ENCODE measurements at regions not wholly inside any gene's neighbourhood (a gene's known extent, or its start where the extent isn't known, plus 50 kb on each side); places are given as distances from the start of the nearest gene placed in this dataset.

- H3K36me3 ChIP-seq (ENCODE audit: control insufficient read depth in 2 of 2, insufficient read depth in 2 of 2, low read length in 2 of 2): no peaks in the 10 kb centered on the region
- H3K27ac ChIP-seq (ENCODE audit: low read length): no peak overlapping the region
- H3K4me3 ChIP-seq (ENCODE audit: low read length in 2 of 2): no peak overlapping the region
- H3K4me1 ChIP-seq (ENCODE audit: control insufficient read depth, insufficient read depth, low read length): no peaks in the 10 kb centered on the region
- H3K9me3 ChIP-seq (ENCODE audit: control insufficient read depth in 2 of 2, low read length in 2 of 2): no peaks in the 10 kb centered on the region
- H3K9ac ChIP-seq (ENCODE audit: low read length in 2 of 2): no peak overlapping the region
- H3K27me3 ChIP-seq (ENCODE audit: control insufficient read depth in 1 of 2, insufficient read depth in 2 of 2, low read length in 2 of 2): no peaks in the 10 kb centered on the region
These were observed 788.3 kb downstream of the TBC1D22A start for GRCh38 chr22:47550524-47551430.

GRCh38 chr22:47549741-47550340, 787.4 kb downstream of the TBC1D22A start:
- peaks cover 0 to 6% of the 10 kb centered on the region in 2 donors for H3K9me3 ChIP-seq (ENCODE audit: control insufficient read depth in 2 of 2, low read length in 2 of 2)
- no peaks in the 10 kb centered on the region for H3K36me3 ChIP-seq (ENCODE audit: control insufficient read depth in 2 of 2, insufficient read depth in 2 of 2, low read length in 2 of 2)
- H3K4me3 ChIP-seq (ENCODE audit: low read length in 2 of 2): no peak overlapping the region
- H3K27ac ChIP-seq (ENCODE audit: low read length): no peak overlapping the region
- no peaks in the 10 kb centered on the region for H3K27me3 ChIP-seq (ENCODE audit: control insufficient read depth in 1 of 2, insufficient read depth in 2 of 2, low read length in 2 of 2)
- H3K4me1 ChIP-seq (ENCODE audit: control insufficient read depth, insufficient read depth, low read length): no peaks in the 10 kb centered on the region
- H3K9ac ChIP-seq (ENCODE audit: low read length in 2 of 2): no peak overlapping the region

GRCh38 chr22:47548953-47549740, 786.7 kb downstream of the TBC1D22A start:
- Histone ChIP-seq H3K4me1 (ENCODE audit: control insufficient read depth, insufficient read depth, low read length) (no peaks in the 10 kb centered on the region), H3K27me3 (ENCODE audit: control insufficient read depth in 1 of 2, insufficient read depth in 2 of 2, low read length in 2 of 2) (no peaks in the 10 kb centered on the region), H3K27ac (ENCODE audit: low read length) (no peak overlapping the region), H3K9me3 (ENCODE audit: control insufficient read depth in 2 of 2, low read length in 2 of 2) (peaks cover 0 to 6% of the 10 kb centered on the region in 2 donors), H3K4me3 (ENCODE audit: low read length in 2 of 2) (no peak overlapping the region), H3K36me3 (ENCODE audit: control insufficient read depth in 2 of 2, insufficient read depth in 2 of 2, low read length in 2 of 2) (no peaks in the 10 kb centered on the region), H3K9ac (ENCODE audit: low read length in 2 of 2) (no peak overlapping the region)

GRCh38 chr22:47547881-47548650, 785.6 kb downstream of the TBC1D22A start:
- Histone ChIP-seq H3K4me3 (ENCODE audit: low read length in 2 of 2) (no peak overlapping the region), H3K9ac (ENCODE audit: low read length in 2 of 2) (no peak overlapping the region), H3K36me3 (ENCODE audit: control insufficient read depth in 2 of 2, insufficient read depth in 2 of 2, low read length in 2 of 2) (no peaks in the 10 kb centered on the region), H3K27ac (ENCODE audit: low read length) (no peak overlapping the region), H3K27me3 (ENCODE audit: control insufficient read depth in 1 of 2, insufficient read depth in 2 of 2, low read length in 2 of 2) (no peaks in the 10 kb centered on the region), H3K4me1 (ENCODE audit: control insufficient read depth, insufficient read depth, low read length) (no peaks in the 10 kb centered on the region), H3K9me3 (ENCODE audit: control insufficient read depth in 2 of 2, low read length in 2 of 2) (peaks cover 0 to 6% of the 10 kb centered on the region in 2 donors)

- H3K36me3 ChIP-seq (ENCODE audit: control insufficient read depth in 2 of 2, insufficient read depth in 2 of 2, low read length in 2 of 2): no peaks in the 10 kb centered on the region
- no peak overlapping the region for H3K4me3 ChIP-seq (ENCODE audit: low read length in 2 of 2)
- no peak overlapping the region for H3K27ac ChIP-seq (ENCODE audit: low read length)
- H3K9me3 ChIP-seq (ENCODE audit: control insufficient read depth in 2 of 2, low read length in 2 of 2): peaks cover 0 to 6% of the 10 kb centered on the region in 2 donors
- H3K27me3 ChIP-seq (ENCODE audit: control insufficient read depth in 1 of 2, insufficient read depth in 2 of 2, low read length in 2 of 2): no peaks in the 10 kb centered on the region
- no peak overlapping the region for H3K9ac ChIP-seq (ENCODE audit: low read length in 2 of 2)
- no peaks in the 10 kb centered on the region for H3K4me1 ChIP-seq (ENCODE audit: control insufficient read depth, insufficient read depth, low read length)
These were observed 784.8 kb downstream of the TBC1D22A start for GRCh38 chr22:47547239-47547661.

- no peaks in the 10 kb centered on the region for H3K27me3 ChIP-seq (ENCODE audit: control insufficient read depth in 1 of 2, insufficient read depth in 2 of 2, low read length in 2 of 2)
- no peak overlapping the region for H3K27ac ChIP-seq (ENCODE audit: low read length)
- H3K4me3 ChIP-seq (ENCODE audit: low read length in 2 of 2): no peak overlapping the region
- no peak overlapping the region for H3K9ac ChIP-seq (ENCODE audit: low read length in 2 of 2)
- H3K4me1 ChIP-seq (ENCODE audit: control insufficient read depth, insufficient read depth, low read length): no peaks in the 10 kb centered on the region
- no peaks in the 10 kb centered on the region for H3K36me3 ChIP-seq (ENCODE audit: control insufficient read depth in 2 of 2, insufficient read depth in 2 of 2, low read length in 2 of 2)
- peaks cover 0 to 6% of the 10 kb centered on the region in 2 donors for H3K9me3 ChIP-seq (ENCODE audit: control insufficient read depth in 2 of 2, low read length in 2 of 2)
These were observed 782.2 kb downstream of the TBC1D22A start for GRCh38 chr22:47544696-47545095.

GRCh38 chr22:47543447-47543846, 781.0 kb downstream of the TBC1D22A start:
- Histone ChIP-seq H3K4me3 (ENCODE audit: low read length in 2 of 2) (no peak overlapping the region), H3K27me3 (ENCODE audit: control insufficient read depth in 1 of 2, insufficient read depth in 2 of 2, low read length in 2 of 2) (no peaks in the 10 kb centered on the region), H3K9ac (ENCODE audit: low read length in 2 of 2) (no peak overlapping the region), H3K36me3 (ENCODE audit: control insufficient read depth in 2 of 2, insufficient read depth in 2 of 2, low read length in 2 of 2) (no peaks in the 10 kb centered on the region), H3K9me3 (ENCODE audit: control insufficient read depth in 2 of 2, low read length in 2 of 2) (peaks cover 0 to 6% of the 10 kb centered on the region in 2 donors), H3K27ac (ENCODE audit: low read length) (no peak overlapping the region), H3K4me1 (ENCODE audit: control insufficient read depth, insufficient read depth, low read length) (no peaks in the 10 kb centered on the region)

GRCh38 chr22:47540011-47540410, 777.6 kb downstream of the TBC1D22A start:
- Histone ChIP-seq H3K9me3 (ENCODE audit: control insufficient read depth in 2 of 2, low read length in 2 of 2) (no peaks in the 10 kb centered on the region), H3K9ac (ENCODE audit: low read length in 2 of 2) (no peak overlapping the region), H3K4me3 (ENCODE audit: low read length in 2 of 2) (no peak overlapping the region), H3K36me3 (ENCODE audit: control insufficient read depth in 2 of 2, insufficient read depth in 2 of 2, low read length in 2 of 2) (no peaks in the 10 kb centered on the region), H3K27me3 (ENCODE audit: control insufficient read depth in 1 of 2, insufficient read depth in 2 of 2, low read length in 2 of 2) (no peaks in the 10 kb centered on the region), H3K27ac (ENCODE audit: low read length) (no peak overlapping the region), H3K4me1 (ENCODE audit: control insufficient read depth, insufficient read depth, low read length) (peaks cover 5% of the 10 kb centered on the region)

GRCh38 chr22:47539374-47539773, 776.9 kb downstream of the TBC1D22A start:
- Histone ChIP-seq H3K4me1 (ENCODE audit: control insufficient read depth, insufficient read depth, low read length) (peaks cover 11% of the 10 kb centered on the region), H3K9ac (ENCODE audit: low read length in 2 of 2) (no peak overlapping the region), H3K27ac (ENCODE audit: low read length) (no peak overlapping the region), H3K9me3 (ENCODE audit: control insufficient read depth in 2 of 2, low read length in 2 of 2) (no peaks in the 10 kb centered on the region), H3K36me3 (ENCODE audit: control insufficient read depth in 2 of 2, insufficient read depth in 2 of 2, low read length in 2 of 2) (no peaks in the 10 kb centered on the region), H3K27me3 (ENCODE audit: control insufficient read depth in 1 of 2, insufficient read depth in 2 of 2, low read length in 2 of 2) (no peaks in the 10 kb centered on the region), H3K4me3 (ENCODE audit: low read length in 2 of 2) (no peak overlapping the region)

GRCh38 chr22:47535681-47536080, 773.2 kb downstream of the TBC1D22A start:
- no peak overlapping the region for H3K9ac ChIP-seq (ENCODE audit: low read length in 2 of 2)
- no peaks in the 10 kb centered on the region for H3K9me3 ChIP-seq (ENCODE audit: control insufficient read depth in 2 of 2, low read length in 2 of 2)
- no peak overlapping the region for H3K27ac ChIP-seq (ENCODE audit: low read length)
- no peaks in the 10 kb centered on the region for H3K27me3 ChIP-seq (ENCODE audit: control insufficient read depth in 1 of 2, insufficient read depth in 2 of 2, low read length in 2 of 2)
- peaks cover 18% of the 10 kb centered on the region for H3K4me1 ChIP-seq (ENCODE audit: control insufficient read depth, insufficient read depth, low read length)
- no peak overlapping the region for H3K4me3 ChIP-seq (ENCODE audit: low read length in 2 of 2)
- H3K36me3 ChIP-seq (ENCODE audit: control insufficient read depth in 2 of 2, insufficient read depth in 2 of 2, low read length in 2 of 2): no peaks in the 10 kb centered on the region

Data from stomach smooth muscle (tissue), 2 donors.